CD4-positive, alpha-beta T cell (primary cell): ENCODE measurements at regions not wholly inside any gene's neighbourhood (a gene's known extent, or its start where the extent isn't known, plus 50 kb on each side); places are given as distances from the start of the nearest gene placed in this dataset.

Experiments
- ATAC-seq: fragments of 200-7000 bp; cut with Tn5 transposase; one replicate; pipeline ENCODE4 v1.10.0; 2022; ENCODE audit warnings: mild to moderate bottlenecking; ENCODE audit not compliant: poor library complexity
- CTCF ChIA-PET: fragments of 350-600 bp; sonication (Branson Sonifier 250); formaldehyde crosslinking; loops from one replicate; lab custom pipeline; 2021; ENCODE audit warnings: antibody characterized with exemption, inconsistent platforms; lab: Charles Lee
- POLR2A ChIA-PET: fragments of 350-600 bp; sonication (Branson Sonifier 250); formaldehyde crosslinking; loops from one replicate; lab custom pipeline; 2021; ENCODE audit warnings: antibody characterized with exemption, inconsistent platforms; lab: Charles Lee
- DNase-seq, 14 experiments: peaks; one replicate each; pipeline ENCODE4 v3.0.0-alpha.2; 2013 to 2020; ENCODE audit warnings: mixed read lengths in 2 of 14
- H3K27ac ChIP-seq, 2 donors: one replicate each; pipeline versions ENCODE4 v1.5.1 to v1.7.0; 2013; ENCODE audit warnings: low read length in 2 of 2, low read depth in 1 of 2, mild to moderate bottlenecking in 1 of 2
- H3K27me3 ChIP-seq, 2 experiments: 1 replicate in 1 of 2; 2 replicates in 1 of 2; pipeline versions ENCODE4 v1.6.1 to v1.7.0; 2013; ENCODE audit warnings: low read length in 2 of 2, control low read depth in 1 of 2, mild to moderate bottlenecking in 1 of 2, moderate library complexity in 1 of 2; ENCODE audit not compliant: insufficient read depth in 2 of 2, control insufficient read depth in 1 of 2
- H3K36me3 ChIP-seq: one replicate; pipeline ENCODE4 v1.6.1; 2013; ENCODE audit warnings: low read length, control low read depth; ENCODE audit not compliant: insufficient read depth
- H3K4me1 ChIP-seq: one replicate; pipeline ENCODE4 v1.6.1; 2013; ENCODE audit warnings: low read length, control low read depth; ENCODE audit not compliant: insufficient read depth
- H3K4me3 ChIP-seq: one replicate; pipeline ENCODE4 v1.5.1; 2013; ENCODE audit warnings: mild to moderate bottlenecking, low read length, moderate library complexity
- H3K9me3 ChIP-seq, 2 experiments: 1 replicate in 1 of 2; 2 replicates in 1 of 2; pipeline versions ENCODE4 v1.6.1 to v1.7.0; 2013; ENCODE audit warnings: low read length in 2 of 2, mild to moderate bottlenecking in 2 of 2, control low read depth in 1 of 2, moderate library complexity in 1 of 2; ENCODE audit not compliant: control insufficient read depth in 1 of 2, insufficient read depth in 1 of 2
- H3K27ac Mint-ChIP-seq: one replicate; pipeline ENCODE4 v1.8.0; 2020; ENCODE audit warnings: mixed read lengths
- H3K27me3 Mint-ChIP-seq: one replicate; pipeline ENCODE4 v1.8.0; 2021; ENCODE audit warnings: mixed read lengths
- H3K36me3 Mint-ChIP-seq: one replicate; pipeline ENCODE4 v1.8.0; 2021; ENCODE audit warnings: low read depth, mixed read lengths
- H3K4me1 Mint-ChIP-seq: one replicate; pipeline ENCODE4 v1.8.0; 2021; ENCODE audit warnings: low read depth, mixed read lengths
- H3K4me3 Mint-ChIP-seq: one replicate; pipeline ENCODE4 v1.8.0; 2020; ENCODE audit warnings: mild to moderate bottlenecking, mixed read lengths
- H3K9me3 Mint-ChIP-seq: one replicate; pipeline ENCODE4 v1.8.0; 2020; ENCODE audit warnings: mixed read lengths
- CTCF ChIP-seq: fragments of 200-600 bp; IDR thresholded peaks from one replicate; pipeline ENCODE4 v1.8.0; 2022; ENCODE audit warnings: antibody characterized with exemption, mild to moderate bottlenecking
- intact Hi-C, 2 experiments: fragments of 100-400 bp; cut with DNase I in 1 of 2; cut with micrococcal nuclease in 1 of 2; formaldehyde crosslinking; loops; one replicate each; pipeline versions ENCODE4 v1.15.1 to v1.9.0; 2023 to 2025; cut with DNase I, micrococcal nuclease

- Histone ChIP-seq H3K36me3 (no peaks in the 10 kb centered on the region), H3K27me3 (no peaks in the 10 kb centered on the region), H3K4me3 (no peak overlapping the region), H3K9me3 (peaks cover 0 to 4% of the 10 kb centered on the region in 2 experiments), H3K4me1 (no peaks in the 10 kb centered on the region), H3K27ac (no peak overlapping the region)
- peak; percentile 56 for ATAC-seq
- peak in 1 of 14 experiments; percentile 12 for DNase-seq
- ChIA-PET POLR2A (no interaction called here), CTCF (no interaction called here)
- intact Hi-C loops = no loop called here
- Mint-ChIP-seq H3K4me1 (peaks cover 18% of the 10 kb centered on the region), H3K27me3 (no peaks in the 10 kb centered on the region), H3K4me3 (no peak overlapping the region), H3K36me3 (no peaks in the 10 kb centered on the region), H3K9me3 (peaks cover 7% of the 10 kb centered on the region), H3K27ac (no peak overlapping the region)
- no peak for TF ChIP-seq CTCF
These were observed 1036.5 kb downstream of the SLITRK5 start for GRCh38 chr13:88707646-88708045.

DNA sequence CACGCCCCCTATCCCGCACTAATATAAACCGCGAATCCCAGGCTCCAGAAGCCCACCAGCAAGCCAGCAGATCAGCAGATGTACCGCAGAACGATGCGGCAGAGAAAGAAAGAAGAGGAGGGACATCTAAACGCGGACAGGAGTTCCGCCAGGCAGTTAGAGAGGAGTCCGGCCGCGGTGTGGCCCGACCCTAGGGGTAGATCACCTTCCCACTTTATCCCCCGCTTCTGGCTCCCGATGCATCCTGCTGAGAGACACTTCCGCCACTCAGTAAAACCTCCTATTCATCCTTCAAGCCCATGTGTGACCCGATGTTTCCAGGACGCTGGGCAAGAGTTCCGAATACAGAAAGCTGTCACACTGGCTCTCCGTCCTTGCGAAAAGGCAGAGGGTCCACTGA is 1046.8 kb downstream of the SLITRK5 start:
- Histone ChIP-seq H3K4me1 (no peaks in the 10 kb centered on the region), H3K27me3 (no peaks in the 10 kb centered on the region), H3K36me3 (no peaks in the 10 kb centered on the region), H3K9me3 (peaks cover 0 to 9% of the 10 kb centered on the region in 2 experiments), H3K27ac (no peak overlapping the region), H3K4me3 (no peak overlapping the region)
- DNase-seq (no peak), ATAC-seq (no peak)
- TF ChIP-seq CTCF = no peak
- Mint-ChIP-seq H3K27ac (no peak overlapping the region), H3K4me3 (no peak overlapping the region), H3K27me3 (no peaks in the 10 kb centered on the region), H3K9me3 (peaks cover 4% of the 10 kb centered on the region), H3K4me1 (peaks cover 4% of the 10 kb centered on the region), H3K36me3 (no peaks in the 10 kb centered on the region)
- ChIA-PET POLR2A (no interaction called here), CTCF (no interaction called here)
- intact Hi-C loops = no loop called here

DNA sequence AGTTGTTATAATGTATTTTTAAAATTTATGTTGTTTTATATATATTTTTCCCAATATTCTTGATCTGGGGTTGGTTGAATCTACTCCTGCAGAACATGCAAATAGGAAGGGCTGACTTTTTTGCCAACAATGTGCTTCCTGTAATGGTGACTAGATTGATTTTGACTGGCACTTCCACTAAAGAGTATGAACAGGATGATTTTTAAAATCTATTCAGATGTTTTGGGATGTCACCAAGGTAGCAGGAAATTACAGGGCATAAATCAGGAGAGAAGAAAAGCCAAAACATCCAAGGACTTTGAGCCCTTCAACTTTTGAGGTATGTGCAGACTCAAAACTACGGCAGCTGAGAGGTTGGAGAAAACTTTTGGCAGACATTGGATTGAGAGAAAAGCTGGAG is 1047.6 kb downstream of the SLITRK5 start:
- H3K36me3 ChIP-seq = no peaks in the 10 kb centered on the region
- H3K4me1 ChIP-seq = no peaks in the 10 kb centered on the region
- H3K27ac Mint-ChIP-seq = no peak overlapping the region
- intact Hi-C loops = no loop called here
- DNase-seq = no peak
- H3K36me3 Mint-ChIP-seq = no peaks in the 10 kb centered on the region
- TF ChIP-seq CTCF = no peak
- ChIA-PET CTCF (no interaction called here), POLR2A (no interaction called here)
- H3K9me3 ChIP-seq = peaks cover 0 to 9% of the 10 kb centered on the region in 2 experiments
- no peak overlapping the region for H3K4me3 Mint-ChIP-seq
- H3K9me3 Mint-ChIP-seq = peaks cover 9% of the 10 kb centered on the region
- peaks cover 4% of the 10 kb centered on the region for H3K4me1 Mint-ChIP-seq
- H3K27me3 Mint-ChIP-seq = no peaks in the 10 kb centered on the region
- no peak for ATAC-seq
- H3K27me3 ChIP-seq = no peaks in the 10 kb centered on the region
- H3K4me3 ChIP-seq = no peak overlapping the region
- H3K27ac ChIP-seq = no peak overlapping the region
